ENCODE measurements at regions not wholly inside any gene's neighbourhood (a gene's known extent, or its start where the extent isn't known, plus 50 kb on each side); places are given as distances from the start of the nearest gene placed in this dataset.

GRCh38 chr1:221075911-221076310 lies 196.7 kb downstream of the HLX start:
- TF ChIP-seq POLR2A (IDR thresholded peaks at IDR 0.05; ENCODE audit: low read depth, low read length) (no peak), TAF1 (IDR thresholded peaks at IDR 0.05; ENCODE audit: borderline replicate concordance, low read depth, low read length) (no peak), POLR2AphosphoS5 (IDR thresholded peaks at IDR 0.05; ENCODE audit: low read depth, low read length) (no peak)
